Mammary epithelial cell (primary cell): ENCODE measurements at regions not wholly inside any gene's neighbourhood (a gene's known extent, or its start where the extent isn't known, plus 50 kb on each side); places are given as distances from the start of the nearest gene placed in this dataset.

Experiments
- EZH2 ChIP-seq: IDR thresholded peaks from 2 replicates; pipeline ENCODE4 v1.6.1; 2012; ENCODE audit warnings: low read length, inconsistent platforms, borderline replicate concordance
- TF ChIP-seq, protein P1 (sequence below), 2 donors: IDR thresholded peaks in 1 of 2; conservative IDR thresholded peaks in 1 of 2; 2 replicates each; pipeline ENCODE4 v1.5.1; 2011 to 2012; ENCODE audit warnings: inconsistent platforms in 2 of 2, low read length in 2 of 2, mild to moderate bottlenecking in 2 of 2, control low read depth in 1 of 2, low read depth in 1 of 2; ENCODE audit not compliant: insufficient read depth in 1 of 2; ENCODE audit errors: extremely low read depth in 1 of 2

GRCh38 chr6:120966321-120966720, 368.0 kb downstream of the TBC1D32 start:
- TF ChIP-seq, protein P1, sequence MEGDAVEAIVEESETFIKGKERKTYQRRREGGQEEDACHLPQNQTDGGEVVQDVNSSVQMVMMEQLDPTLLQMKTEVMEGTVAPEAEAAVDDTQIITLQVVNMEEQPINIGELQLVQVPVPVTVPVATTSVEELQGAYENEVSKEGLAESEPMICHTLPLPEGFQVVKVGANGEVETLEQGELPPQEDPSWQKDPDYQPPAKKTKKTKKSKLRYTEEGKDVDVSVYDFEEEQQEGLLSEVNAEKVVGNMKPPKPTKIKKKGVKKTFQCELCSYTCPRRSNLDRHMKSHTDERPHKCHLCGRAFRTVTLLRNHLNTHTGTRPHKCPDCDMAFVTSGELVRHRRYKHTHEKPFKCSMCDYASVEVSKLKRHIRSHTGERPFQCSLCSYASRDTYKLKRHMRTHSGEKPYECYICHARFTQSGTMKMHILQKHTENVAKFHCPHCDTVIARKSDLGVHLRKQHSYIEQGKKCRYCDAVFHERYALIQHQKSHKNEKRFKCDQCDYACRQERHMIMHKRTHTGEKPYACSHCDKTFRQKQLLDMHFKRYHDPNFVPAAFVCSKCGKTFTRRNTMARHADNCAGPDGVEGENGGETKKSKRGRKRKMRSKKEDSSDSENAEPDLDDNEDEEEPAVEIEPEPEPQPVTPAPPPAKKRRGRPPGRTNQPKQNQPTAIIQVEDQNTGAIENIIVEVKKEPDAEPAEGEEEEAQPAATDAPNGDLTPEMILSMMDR (conservative IDR thresholded peaks at IDR 0.05 in 1 of 2, IDR thresholded peaks at IDR 0.05 in 1 of 2; ENCODE audit: extremely low read depth in 1 of 2, insufficient read depth in 1 of 2, low read depth in 1 of 2, low read length in 2 of 2): no peak
- TF ChIP-seq EZH2: no peak
